ENCODE measurements at regions not wholly inside any gene's neighbourhood (a gene's known extent, or its start where the extent isn't known, plus 50 kb on each side); places are given as distances from the start of the nearest gene placed in this dataset.

- TF ChIP-seq POLR2A (IDR thresholded peaks at IDR 0.05), result no peak
- no peak for TF ChIP-seq EP300 (IDR thresholded peaks at IDR 0.05)
- TF ChIP-seq CTCF (IDR thresholded peaks at IDR 0.05), result no peak
- no peak for TF ChIP-seq POLR2AphosphoS5 (IDR thresholded peaks at IDR 0.05)
- H3K27me3 ChIP-seq, result no peaks in the 10 kb centered on the region
- 66 to 74% methylated on average over 2 of the region's 2 CpGs for WGBS, 2 donors
- DNase-seq, result no peak
- H3K4me1 ChIP-seq, result peaks cover 0 to 4% (median 2%) of the 10 kb centered on the region in 4 donors
- no peak for ATAC-seq (ENCODE audit: low FRiP score in 2 of 2)
- no peaks in the 10 kb centered on the region for H3K9me3 ChIP-seq
- no peaks in the 10 kb centered on the region for H3K36me3 ChIP-seq
- no peak overlapping the region for H3K27ac ChIP-seq
- H3K4me3 ChIP-seq, result no peak overlapping the region
Observed at GRCh38 chr5:68371607-68372006, 156.1 kb downstream of the PIK3R1 start.

- Histone ChIP-seq H3K4me3 (no peak overlapping the region), H3K27ac (no peak overlapping the region), H3K9me3 (no peaks in the 10 kb centered on the region), H3K27me3 (no peaks in the 10 kb centered on the region), H3K4me1 (peaks cover 0 to 4% (median 2%) of the 10 kb centered on the region in 4 donors), H3K36me3 (no peaks in the 10 kb centered on the region)
- WGBS, 2 donors, result 100% methylated on average over 1 of the region's 1 CpG
- ATAC-seq (ENCODE audit: low FRiP score in 2 of 2) (no peak), DNase-seq (no peak)
- TF ChIP-seq CTCF (IDR thresholded peaks at IDR 0.05) (no peak), POLR2AphosphoS5 (IDR thresholded peaks at IDR 0.05) (no peak), EP300 (IDR thresholded peaks at IDR 0.05) (no peak), POLR2A (IDR thresholded peaks at IDR 0.05) (no peak)
Observed at GRCh38 chr5:68372161-68372560, 156.6 kb downstream of the PIK3R1 start.

- 92 to 97% methylated on average over 2 of the region's 2 CpGs for WGBS, 2 donors
- H3K27me3 ChIP-seq, result no peaks in the 10 kb centered on the region
- no peak overlapping the region for H3K27ac ChIP-seq
- DNase-seq (no peak), ATAC-seq (ENCODE audit: low FRiP score in 2 of 2) (no peak)
- no peaks in the 10 kb centered on the region for H3K9me3 ChIP-seq
- no peaks in the 10 kb centered on the region for H3K36me3 ChIP-seq
- peaks cover 0 to 4% (median 2%) of the 10 kb centered on the region in 4 donors for H3K4me1 ChIP-seq
- no peak for TF ChIP-seq POLR2AphosphoS5 (IDR thresholded peaks at IDR 0.05)
- no peak for TF ChIP-seq CTCF (IDR thresholded peaks at IDR 0.05)
- no peak for TF ChIP-seq POLR2A (IDR thresholded peaks at IDR 0.05)
- TF ChIP-seq EP300 (IDR thresholded peaks at IDR 0.05), result no peak
- H3K4me3 ChIP-seq, result no peak overlapping the region
Observed at GRCh38 chr5:68373050-68373449, 157.5 kb downstream of the PIK3R1 start.

- Histone ChIP-seq H3K4me3 (no peak overlapping the region), H3K9me3 (no peaks in the 10 kb centered on the region), H3K36me3 (no peaks in the 10 kb centered on the region), H3K27ac (no peak overlapping the region), H3K4me1 (peaks cover 0 to 4% (median 0%) of the 10 kb centered on the region in 4 donors), H3K27me3 (no peaks in the 10 kb centered on the region)
- DNase-seq (no peak), ATAC-seq (ENCODE audit: low FRiP score in 2 of 2) (no peak)
- TF ChIP-seq POLR2A (IDR thresholded peaks at IDR 0.05) (no peak), CTCF (IDR thresholded peaks at IDR 0.05) (no peak), EP300 (IDR thresholded peaks at IDR 0.05) (no peak), POLR2AphosphoS5 (IDR thresholded peaks at IDR 0.05) (no peak)
- 77 to 93% methylated on average over 1 of the region's 1 CpG for WGBS, 2 donors
Observed at GRCh38 chr5:68374796-68375518, 159.4 kb downstream of the PIK3R1 start.

- Histone ChIP-seq H3K9me3 (no peaks in the 10 kb centered on the region), H3K27me3 (no peaks in the 10 kb centered on the region), H3K4me3 (no peak overlapping the region), H3K4me1 (peaks cover 0 to 4% (median 0%) of the 10 kb centered on the region in 4 donors), H3K36me3 (no peaks in the 10 kb centered on the region), H3K27ac (no peak overlapping the region)
- WGBS, 2 donors, result 88 to 89% methylated on average over 3 of the region's 3 CpGs
- no peak for ATAC-seq (ENCODE audit: low FRiP score in 2 of 2)
- DNase-seq, result no peak
- no peak for TF ChIP-seq POLR2AphosphoS5 (IDR thresholded peaks at IDR 0.05)
- TF ChIP-seq EP300 (IDR thresholded peaks at IDR 0.05), result no peak
- no peak for TF ChIP-seq CTCF (IDR thresholded peaks at IDR 0.05)
- TF ChIP-seq POLR2A (IDR thresholded peaks at IDR 0.05), result no peak
Observed at GRCh38 chr5:68375540-68375939, 160.0 kb downstream of the PIK3R1 start.

All from upper lobe of left lung (tissue), 6 donors.